Duodenal mucosa (tissue), 2 donors: ENCODE measurements at regions not wholly inside any gene's neighbourhood (a gene's known extent, or its start where the extent isn't known, plus 50 kb on each side); places are given as distances from the start of the nearest gene placed in this dataset.
"Not testable (repeated sequence)": the region's sequence is repeated elsewhere in the genome, so short reads cannot be mapped to it uniquely, and the experiment has no call there.

ENCODE experiments used
- H3K27ac ChIP-seq: one replicate; pipeline ENCODE4 v1.7.0; 2013; ENCODE audit warnings: low read depth, low read length
- H3K27me3 ChIP-seq, 2 donors: one replicate each; pipeline ENCODE4 v1.7.0; 2013; ENCODE audit warnings: low read length in 2 of 2, control low read depth in 1 of 2; ENCODE audit not compliant: insufficient read depth in 2 of 2, control insufficient read depth in 1 of 2
- H3K36me3 ChIP-seq, 2 donors: one replicate each; pipeline ENCODE4 v1.7.0; 2013; ENCODE audit warnings: low read length in 2 of 2, control low read depth in 1 of 2; ENCODE audit not compliant: insufficient read depth in 2 of 2, control insufficient read depth in 1 of 2
- H3K4me1 ChIP-seq, 2 donors: one replicate each; pipeline ENCODE4 v1.7.0; 2013; ENCODE audit warnings: low read length in 2 of 2, control low read depth in 1 of 2; ENCODE audit not compliant: insufficient read depth in 2 of 2, control insufficient read depth in 1 of 2
- H3K4me3 ChIP-seq, 2 donors: one replicate each; pipeline ENCODE4 v1.7.0; 2013; ENCODE audit warnings: low read length in 2 of 2, low read depth in 1 of 2
- H3K9ac ChIP-seq, 2 donors: one replicate each; pipeline ENCODE4 v1.7.0; 2013; ENCODE audit warnings: low read length in 2 of 2, low read depth in 1 of 2
- H3K9me3 ChIP-seq, 2 donors: one replicate each; pipeline ENCODE4 v1.7.0; 2013; ENCODE audit warnings: low read length in 2 of 2, control low read depth in 1 of 2; ENCODE audit not compliant: control insufficient read depth in 1 of 2

- Histone ChIP-seq H3K27me3 (no peaks in the 10 kb centered on the region), H3K4me1 (peaks cover 4% of the 10 kb centered on the region in 2 donors), H3K27ac (no peak overlapping the region), H3K4me3 (no peak overlapping the region), H3K9me3 (no peaks in the 10 kb centered on the region), H3K9ac (no peak overlapping the region), H3K36me3 (no peaks in the 10 kb centered on the region)
These were observed 50.5 kb upstream of the PRNP start for GRCh38 chr20:4635781-4636180.

- Histone ChIP-seq H3K27ac (no peak overlapping the region), H3K36me3 (no peaks in the 10 kb centered on the region), H3K4me1 (peaks cover 4% of the 10 kb centered on the region in 2 donors), H3K4me3 (no peak overlapping the region), H3K9ac (no peak overlapping the region), H3K27me3 (no peaks in the 10 kb centered on the region), H3K9me3 (no peaks in the 10 kb centered on the region)
These were observed 50.9 kb upstream of the PRNP start for GRCh38 chr20:4635342-4635741.

GRCh38 chr20:4633780-4634179, 52.5 kb upstream of the PRNP start:
- Histone ChIP-seq H3K27me3 (no peaks in the 10 kb centered on the region), H3K9me3 (no peaks in the 10 kb centered on the region), H3K4me3 (no peak overlapping the region), H3K27ac (no peak overlapping the region), H3K9ac (no peak overlapping the region), H3K36me3 (no peaks in the 10 kb centered on the region), H3K4me1 (peaks cover 4% of the 10 kb centered on the region in 2 donors)

GRCh38 chr20:4633379-4633778, 52.9 kb upstream of the PRNP start:
- Histone ChIP-seq H3K9me3 (no peaks in the 10 kb centered on the region), H3K27me3 (no peaks in the 10 kb centered on the region), H3K27ac (no peak overlapping the region), H3K4me3 (no peak overlapping the region), H3K4me1 (peaks cover 4% of the 10 kb centered on the region in 2 donors), H3K36me3 (no peaks in the 10 kb centered on the region), H3K9ac (no peak overlapping the region)

GRCh38 chr20:4632876-4633275, 53.4 kb upstream of the PRNP start:
- H3K27ac ChIP-seq = no peak overlapping the region
- no peaks in the 10 kb centered on the region for H3K9me3 ChIP-seq
- H3K4me3 ChIP-seq = no peak overlapping the region
- H3K36me3 ChIP-seq = no peaks in the 10 kb centered on the region
- H3K9ac ChIP-seq = no peak overlapping the region
- peaks cover 4% of the 10 kb centered on the region in 2 donors for H3K4me1 ChIP-seq
- H3K27me3 ChIP-seq = no peaks in the 10 kb centered on the region

GRCh38 chr20:4626228-4626627, 60.0 kb upstream of the PRNP start:
- no peak overlapping the region for H3K27ac ChIP-seq
- H3K4me3 ChIP-seq = no peak overlapping the region
- H3K9ac ChIP-seq = no peak overlapping the region
- no peaks in the 10 kb centered on the region for H3K27me3 ChIP-seq
- H3K36me3 ChIP-seq = no peaks in the 10 kb centered on the region
- no peaks in the 10 kb centered on the region for H3K9me3 ChIP-seq
- no peaks in the 10 kb centered on the region for H3K4me1 ChIP-seq

- H3K27me3 ChIP-seq = no peaks in the 10 kb centered on the region
- H3K36me3 ChIP-seq = no peaks in the 10 kb centered on the region
- H3K4me1 ChIP-seq = no peaks in the 10 kb centered on the region
- no peak overlapping the region for H3K4me3 ChIP-seq
- H3K9me3 ChIP-seq = no peaks in the 10 kb centered on the region
- H3K27ac ChIP-seq = no peak overlapping the region
- no peak overlapping the region for H3K9ac ChIP-seq
These were observed 60.6 kb upstream of the PRNP start for GRCh38 chr20:4625687-4626086.

GRCh38 chr20:4624675-4625336, 61.5 kb upstream of the PRNP start:
- H3K9me3 ChIP-seq, H3K27me3 ChIP-seq, H3K4me1 ChIP-seq, H3K4me3 ChIP-seq, H3K9ac ChIP-seq, H3K27ac ChIP-seq, H3K36me3 ChIP-seq: not testable (repeated sequence)

- not testable (repeated sequence) for H3K27me3 ChIP-seq, H3K27ac ChIP-seq, H3K9me3 ChIP-seq
These were observed 67.1 kb upstream of the PRNP start for GRCh38 chr20:4619144-4619543.

GRCh38 chr20:4617484-4617883, 68.8 kb upstream of the PRNP start:
- no peak overlapping the region for H3K27ac ChIP-seq
- H3K36me3 ChIP-seq = no peaks in the 10 kb centered on the region
- H3K9me3 ChIP-seq = no peaks in the 10 kb centered on the region
- no peaks in the 10 kb centered on the region for H3K4me1 ChIP-seq
- no peak overlapping the region for H3K9ac ChIP-seq
- no peak overlapping the region for H3K4me3 ChIP-seq
- H3K27me3 ChIP-seq = no peaks in the 10 kb centered on the region

More at GRCh38 chr20:4619144-4619543, 67.1 kb upstream of the PRNP start:
- not testable (repeated sequence) for H3K9ac ChIP-seq, H3K4me3 ChIP-seq, H3K4me1 ChIP-seq, H3K36me3 ChIP-seq

- H3K9ac ChIP-seq = no peak overlapping the region
- H3K27me3 ChIP-seq = no peaks in the 10 kb centered on the region
- no peaks in the 10 kb centered on the region for H3K9me3 ChIP-seq
- no peaks in the 10 kb centered on the region for H3K4me1 ChIP-seq
- no peak overlapping the region for H3K4me3 ChIP-seq
- no peak overlapping the region for H3K27ac ChIP-seq
- H3K36me3 ChIP-seq = no peaks in the 10 kb centered on the region
These were observed 69.2 kb upstream of the PRNP start for GRCh38 chr20:4617019-4617418.
